NCI-H187 treated with DMSO at 0.1 percent for 48 hours (cell line): ENCODE measurements at regions not wholly inside any gene's neighbourhood (a gene's known extent, or its start where the extent isn't known, plus 50 kb on each side); places are given as distances from the start of the nearest gene placed in this dataset.

Source experiments
- DNase-seq: peaks from one replicate; lab custom pipeline; 2025; lab: John Stamatoyannopoulos, UW

DNA sequence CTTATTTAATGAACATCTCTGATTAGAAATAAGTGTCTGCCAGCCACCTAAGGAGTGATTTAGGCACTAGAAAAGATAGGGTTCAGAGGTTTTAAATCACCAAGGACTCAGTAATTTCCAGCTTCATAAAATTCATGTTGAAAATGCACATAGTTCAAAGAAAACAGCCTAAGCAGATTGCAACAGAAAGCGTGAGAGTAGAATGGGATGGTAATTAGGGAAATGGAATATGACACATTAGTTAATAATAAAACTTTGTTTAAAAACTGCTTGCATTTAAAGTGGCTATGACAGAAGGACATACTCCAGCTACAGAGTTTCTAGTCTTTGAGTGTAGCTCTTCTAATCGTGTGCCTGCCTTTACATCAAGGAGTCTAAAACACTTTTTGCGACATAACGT lies 490.8 kb downstream of the TLE4 start:
- DNase-seq = no peak

DNA sequence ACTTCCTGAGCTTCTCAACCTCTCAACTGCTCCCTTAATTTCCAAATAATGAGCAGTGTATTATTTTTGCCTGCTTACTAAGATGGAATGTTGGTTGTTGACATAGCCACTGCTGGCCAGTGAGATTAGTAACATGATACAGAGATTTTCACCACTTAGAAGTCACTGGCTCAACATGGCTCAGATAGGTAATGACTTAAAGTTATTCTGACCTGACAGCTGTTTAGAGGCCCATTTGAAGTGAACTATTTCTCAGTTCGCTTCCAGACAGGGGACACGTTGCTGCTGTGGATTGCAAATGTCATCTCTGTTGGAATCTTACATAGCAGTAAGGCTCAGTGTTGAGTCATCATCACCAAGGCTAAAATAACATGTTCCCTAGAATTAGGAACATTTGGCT lies 490.2 kb downstream of the TLE4 start:
- DNase-seq = no peak

DNA sequence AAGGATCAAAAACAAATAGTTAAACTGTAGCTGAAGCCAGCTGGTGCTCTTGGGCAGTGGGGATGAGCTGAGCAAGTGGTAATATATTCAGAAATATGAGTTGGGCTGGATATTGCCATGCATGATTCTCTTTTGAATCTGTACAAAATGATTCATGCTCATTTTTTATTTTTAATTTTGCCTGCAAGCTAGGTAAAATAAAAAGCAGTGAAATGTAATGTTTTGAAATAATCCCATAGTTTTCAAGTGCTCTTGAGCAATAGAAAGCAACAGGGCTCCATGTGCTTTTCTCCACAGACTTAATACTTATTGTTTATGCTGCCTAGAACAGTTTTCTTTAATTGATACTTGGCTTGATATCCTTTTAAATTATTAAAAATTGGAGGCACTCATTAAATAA lies 489.3 kb downstream of the TLE4 start:
- no peak for DNase-seq

DNA sequence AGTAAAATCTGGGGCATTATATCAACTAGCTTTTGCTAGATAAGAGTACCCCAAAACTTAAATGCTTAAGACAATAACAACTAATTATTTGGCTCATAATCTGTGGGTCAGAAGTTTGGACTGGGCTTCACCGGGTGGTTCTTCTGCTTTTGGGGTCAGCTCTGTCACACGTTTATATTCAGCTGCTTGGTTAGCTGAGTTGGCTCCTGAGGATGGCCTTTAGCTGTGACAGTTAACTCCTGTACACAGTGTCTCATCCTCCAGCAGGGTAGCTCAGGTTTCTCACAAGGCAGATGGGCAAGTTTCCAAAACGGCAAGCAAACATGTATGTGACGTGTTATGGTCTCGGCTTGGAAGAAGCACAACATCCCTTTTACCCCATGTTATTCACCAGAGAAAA lies 488.2 kb downstream of the TLE4 start:
- no peak for DNase-seq

DNA sequence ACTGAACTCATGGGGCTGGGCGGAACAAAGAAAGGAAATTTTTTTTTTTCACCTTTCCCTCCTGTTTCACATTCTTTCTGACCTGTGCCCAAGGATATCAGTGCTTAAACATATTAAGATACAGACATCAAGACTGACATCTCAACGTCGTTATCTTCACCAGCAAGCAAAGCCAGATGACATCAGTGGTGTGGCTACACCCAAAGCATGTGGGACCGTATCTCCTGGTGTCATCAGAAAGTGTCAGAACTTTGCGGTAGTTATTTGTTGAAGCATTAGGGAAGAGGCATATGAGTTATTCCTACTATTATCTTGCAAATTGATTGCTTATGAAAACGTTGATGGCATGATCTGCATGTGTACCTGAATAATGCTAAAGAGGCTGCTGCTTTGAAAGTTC lies 487.4 kb downstream of the TLE4 start:
- no peak for DNase-seq

DNA sequence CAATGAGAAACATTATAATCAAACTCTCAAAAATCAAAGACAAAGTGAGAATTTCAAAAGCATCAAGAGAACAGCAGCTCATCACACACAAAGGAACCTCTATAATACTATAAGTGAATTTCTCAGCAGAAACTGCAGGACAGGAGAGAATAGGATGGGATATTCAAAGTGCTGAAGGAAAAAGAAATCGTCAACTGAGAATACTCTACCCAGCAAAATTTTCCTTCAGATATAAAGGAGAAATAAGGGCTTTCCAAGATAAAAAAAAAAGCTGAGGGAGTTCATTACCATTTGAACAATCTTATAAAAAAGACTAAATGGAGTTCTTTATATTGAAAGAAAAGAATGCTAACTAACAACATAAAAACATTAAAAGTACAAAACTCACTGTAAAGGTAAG lies 481.1 kb downstream of the TLE4 start:
- DNase-seq = no peak

DNA sequence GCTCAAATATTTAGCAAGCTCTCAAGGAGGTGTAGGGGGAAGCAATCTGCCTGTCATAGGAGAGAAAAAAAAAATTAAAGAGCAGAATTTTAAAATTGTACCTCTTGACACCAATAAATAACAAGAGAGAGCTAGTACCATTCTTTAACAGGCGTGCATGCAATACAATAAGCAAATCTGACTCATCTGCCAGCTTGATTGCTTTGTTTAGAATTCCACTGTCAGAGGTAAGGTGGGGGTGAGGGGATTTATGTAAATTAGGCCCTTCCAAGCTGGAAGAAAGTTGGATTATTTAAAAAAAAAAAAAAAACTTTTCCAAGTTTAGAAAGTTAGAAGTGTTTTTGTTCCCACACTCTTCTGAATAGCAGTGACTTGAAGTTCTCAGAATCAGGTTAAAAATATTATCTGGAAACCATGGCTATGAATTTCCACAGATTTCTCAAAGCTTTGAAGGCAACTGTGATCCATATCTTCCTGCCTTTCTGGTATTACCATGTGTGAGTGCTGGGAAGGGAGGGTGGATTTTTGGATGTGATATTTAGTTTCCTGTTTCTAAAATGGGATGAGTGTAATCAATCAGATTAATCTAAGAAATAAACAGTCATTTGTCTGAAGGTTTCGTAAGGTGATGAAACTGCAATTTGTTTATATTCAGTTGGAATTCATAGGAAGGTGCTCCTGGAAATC lies 477.5 kb downstream of the TLE4 start:
- no peak for DNase-seq

DNA sequence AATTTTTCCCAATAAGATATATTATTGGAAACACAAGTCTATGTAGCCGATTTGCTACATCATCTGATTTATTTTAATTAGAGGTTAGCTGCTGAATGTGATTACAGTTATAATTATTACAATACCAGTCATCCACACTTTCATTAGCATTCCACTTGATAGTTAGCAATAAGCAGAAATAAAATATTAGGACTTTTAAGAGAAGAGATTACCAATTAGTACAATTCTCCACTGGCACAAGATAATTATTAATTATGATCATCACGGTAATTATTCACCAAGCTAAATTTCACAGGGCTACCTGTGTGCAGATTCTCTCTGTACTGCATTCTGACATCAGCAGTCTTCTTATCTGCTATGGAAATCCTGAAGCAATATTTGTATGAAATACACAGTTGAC lies 474.7 kb downstream of the TLE4 start:
- DNase-seq = no peak

DNA sequence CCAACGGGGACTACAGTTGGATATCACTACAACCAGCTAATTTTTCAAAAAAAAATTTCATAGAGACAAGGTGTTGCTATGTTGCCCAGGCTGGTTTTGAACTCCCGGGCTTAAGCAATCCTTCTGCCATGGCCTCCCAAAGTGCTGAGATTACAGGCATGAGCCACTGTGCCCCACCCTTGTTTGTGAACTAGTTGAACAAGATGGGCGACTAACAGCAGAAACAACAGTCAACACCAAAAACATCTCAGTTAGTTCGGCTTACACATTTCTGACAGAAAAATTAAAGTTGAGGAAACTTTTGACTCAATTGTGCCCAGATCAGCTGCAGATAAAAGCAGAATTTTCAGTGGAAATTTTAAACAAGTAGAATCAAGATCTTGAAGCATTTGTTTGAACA lies 470.1 kb downstream of the TLE4 start:
- DNase-seq = no peak

DNA sequence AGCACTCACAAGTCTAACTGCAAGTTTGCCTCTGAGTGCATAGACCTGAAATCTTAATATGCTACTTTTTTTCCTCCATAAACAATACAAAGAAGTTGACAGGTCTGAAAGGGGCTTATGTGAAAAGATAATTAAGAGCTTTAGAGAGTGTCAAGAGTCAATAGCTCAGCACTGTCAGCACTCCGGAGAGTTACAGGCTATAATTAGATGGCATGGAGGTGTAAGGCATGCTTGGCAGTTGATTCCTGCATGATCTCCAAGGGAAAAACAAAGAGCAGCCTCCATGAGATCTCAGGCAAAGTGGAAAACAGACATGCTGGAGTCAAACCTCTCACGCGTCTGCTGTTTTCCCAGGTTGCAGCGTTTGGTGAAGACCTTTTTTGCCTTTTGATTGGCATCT lies 468.7 kb downstream of the TLE4 start:
- DNase-seq = no peak

DNA sequence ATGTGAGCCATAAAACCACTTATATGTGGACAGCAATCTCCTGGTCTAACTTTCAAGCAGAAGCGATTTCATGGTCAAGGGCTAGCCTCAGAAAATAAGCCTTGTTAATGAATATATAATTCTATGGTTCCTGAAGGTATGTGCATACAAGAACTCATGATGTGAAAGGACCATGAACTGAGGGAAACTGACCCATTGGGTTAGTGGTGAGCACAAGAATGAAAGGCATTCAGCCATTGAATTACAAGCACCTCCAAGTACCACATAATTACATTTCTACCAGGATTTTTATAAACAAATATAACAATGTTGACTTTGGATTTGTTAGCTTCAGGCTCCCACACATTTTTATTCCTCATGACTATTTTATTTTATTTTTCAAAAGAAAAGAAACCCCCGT lies 459.0 kb downstream of the TLE4 start:
- DNase-seq = no peak

DNA sequence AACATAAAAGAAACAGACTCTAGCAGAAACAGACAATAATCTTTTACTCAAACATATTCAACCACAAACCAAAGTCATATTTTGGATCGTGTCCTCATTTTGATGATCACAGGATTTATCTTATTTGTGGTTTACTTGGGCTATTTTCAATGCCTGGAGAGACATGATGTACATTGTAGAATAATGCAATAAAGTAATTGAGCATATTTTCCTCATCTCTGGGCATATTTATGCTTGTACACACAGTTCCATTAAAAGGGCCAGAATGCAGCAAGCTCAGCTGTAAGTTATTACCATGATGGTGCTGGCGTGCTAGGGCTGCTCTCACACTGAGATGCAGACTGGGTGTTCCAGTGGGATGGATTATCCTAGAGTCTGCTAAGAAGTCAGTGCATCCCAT lies 456.7 kb downstream of the TLE4 start:
- no peak for DNase-seq

DNA sequence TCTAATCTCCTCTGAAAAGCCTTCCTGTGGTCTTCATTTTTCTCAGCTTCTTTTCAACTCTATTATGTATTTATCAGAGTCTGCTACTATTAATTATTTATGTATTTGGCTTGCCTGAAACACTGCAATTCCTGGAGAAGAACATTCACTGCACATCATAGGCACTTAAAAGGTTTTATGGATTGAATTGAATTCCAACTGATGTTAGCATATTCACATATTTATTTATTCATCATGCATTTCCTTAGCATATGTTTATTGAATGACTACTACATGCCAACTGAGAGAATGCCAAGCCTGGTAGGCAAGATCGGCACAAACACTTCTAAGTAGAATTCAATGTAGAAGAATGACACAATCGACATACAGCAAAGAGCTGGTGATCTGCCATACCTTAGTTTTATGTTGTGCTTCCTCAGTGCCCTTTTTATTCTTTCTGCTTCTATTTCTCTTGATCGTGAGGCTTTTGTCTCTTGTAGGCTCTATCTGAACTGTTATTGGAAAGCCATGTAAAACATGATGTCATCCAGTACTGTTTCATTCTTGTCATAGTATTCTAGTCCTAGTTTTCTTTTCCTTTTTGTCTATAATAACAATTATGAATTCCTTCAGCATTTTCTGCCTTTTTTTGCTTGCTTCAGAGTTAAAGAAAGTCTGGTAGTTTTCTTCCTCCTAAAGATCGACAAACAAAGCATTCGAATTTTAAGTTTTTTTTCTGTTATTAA lies 454.2 kb downstream of the TLE4 start:
- no peak for DNase-seq

DNA sequence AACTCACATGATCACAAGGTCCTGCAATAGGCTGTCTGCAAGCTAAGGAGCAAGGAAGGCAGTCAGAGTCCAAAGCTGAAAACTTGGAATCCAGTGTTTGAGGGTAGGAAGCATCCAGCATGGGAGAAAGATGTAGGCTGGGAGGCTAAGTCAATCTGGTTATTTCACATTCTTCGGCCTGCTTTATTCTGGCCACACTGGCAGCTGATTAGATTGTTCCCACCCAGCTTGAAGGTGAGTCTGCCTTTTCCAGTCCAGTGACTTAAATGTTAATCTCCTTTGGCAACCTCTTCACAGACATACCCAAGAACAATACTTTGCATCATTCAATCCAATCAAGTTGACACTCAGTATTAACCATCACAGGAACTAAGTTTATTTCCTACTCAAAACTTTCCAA lies 453.4 kb downstream of the TLE4 start:
- DNase-seq = no peak

DNA sequence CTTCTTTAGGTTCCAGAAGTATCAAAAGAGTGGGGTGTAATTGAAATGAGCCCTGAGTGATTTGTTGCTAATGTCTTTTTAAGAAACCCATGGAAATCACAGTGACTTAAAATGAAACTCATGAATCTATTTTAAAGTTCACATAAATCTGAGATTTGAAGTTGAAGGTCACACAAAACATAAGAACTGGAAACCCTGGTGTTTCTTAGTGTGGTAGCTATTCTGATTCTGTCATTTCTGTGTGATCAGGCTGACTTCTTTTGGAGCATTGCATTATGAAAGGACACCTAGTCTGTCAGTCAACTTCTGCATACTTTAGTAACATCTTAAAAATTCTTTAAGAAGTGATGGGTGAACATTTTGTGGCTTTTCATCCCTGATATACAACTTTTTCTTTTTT lies 448.8 kb downstream of the TLE4 start:
- no peak for DNase-seq

DNA sequence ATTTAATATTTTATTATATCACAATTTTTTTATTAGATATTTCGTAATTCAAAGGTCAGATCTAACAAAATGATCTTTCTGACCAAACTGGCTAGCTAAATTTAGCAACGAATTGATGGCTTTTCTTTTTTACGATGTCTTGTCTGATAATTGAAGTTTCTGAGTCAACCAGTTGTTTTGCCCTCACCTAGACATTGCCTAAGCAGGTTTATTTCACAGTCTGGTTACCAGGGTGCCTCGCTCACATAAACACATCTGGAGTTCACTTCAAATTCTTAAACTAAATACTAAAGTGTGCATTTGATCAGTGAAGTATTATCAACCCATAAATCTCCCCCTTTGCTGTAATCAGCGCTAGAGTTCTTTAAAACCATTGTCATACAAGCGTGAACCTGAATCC lies 448.3 kb downstream of the TLE4 start:
- DNase-seq = no peak

DNA sequence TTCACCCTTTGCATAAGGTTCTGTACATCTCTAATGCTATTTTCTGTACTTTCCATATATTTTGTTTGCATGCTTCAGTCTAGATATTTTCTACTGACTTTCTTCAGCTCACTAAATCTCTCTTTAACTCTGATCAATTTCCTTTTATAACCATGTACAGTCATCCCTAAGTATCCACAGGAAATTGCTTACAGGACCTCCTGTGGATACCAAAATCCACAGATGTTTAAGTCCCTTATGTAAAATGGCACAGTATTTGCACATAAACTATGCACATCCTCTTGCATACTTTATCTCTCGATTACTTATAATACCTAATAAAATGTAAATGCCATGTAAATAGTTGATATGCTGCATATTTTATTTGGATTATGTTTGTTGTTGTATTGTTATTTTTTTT lies 442.1 kb downstream of the TLE4 start:
- no peak for DNase-seq

DNA sequence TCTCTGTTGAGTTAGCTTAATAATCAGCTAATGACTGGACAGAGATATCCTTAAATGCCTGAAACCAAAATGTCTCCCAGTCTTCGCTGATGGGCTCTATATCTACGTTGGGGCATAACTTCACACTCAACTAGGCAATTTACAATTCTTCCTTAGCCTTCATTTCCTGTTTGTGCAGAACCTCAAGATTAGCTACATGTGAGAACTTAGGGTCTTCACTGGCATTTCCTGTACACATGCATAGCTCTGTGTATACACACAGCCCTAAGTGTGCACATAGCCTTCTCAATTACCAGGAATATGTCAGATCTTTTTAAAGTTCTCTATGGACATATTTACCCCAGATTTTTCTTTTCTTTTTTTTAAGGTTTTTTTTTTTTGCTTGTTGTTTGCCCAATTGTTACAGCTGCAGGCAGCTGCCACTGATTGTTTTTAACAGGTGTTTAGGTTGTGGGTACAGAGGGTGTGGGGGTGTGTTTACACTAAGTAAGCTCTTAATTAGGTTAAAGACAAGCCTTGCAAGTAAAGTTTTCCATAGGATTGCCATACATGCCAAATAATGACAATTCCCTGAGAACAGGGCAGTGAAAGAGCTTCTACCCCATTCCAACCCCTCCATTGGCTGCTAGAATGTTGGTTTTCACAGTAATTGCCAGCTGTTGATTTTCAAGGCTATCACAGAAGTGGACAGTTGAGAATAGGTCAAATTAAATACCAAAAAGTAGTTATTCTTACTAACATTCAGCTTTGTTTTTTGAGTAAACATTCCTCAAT lies 441.0 kb downstream of the TLE4 start:
- DNase-seq = no peak

DNA sequence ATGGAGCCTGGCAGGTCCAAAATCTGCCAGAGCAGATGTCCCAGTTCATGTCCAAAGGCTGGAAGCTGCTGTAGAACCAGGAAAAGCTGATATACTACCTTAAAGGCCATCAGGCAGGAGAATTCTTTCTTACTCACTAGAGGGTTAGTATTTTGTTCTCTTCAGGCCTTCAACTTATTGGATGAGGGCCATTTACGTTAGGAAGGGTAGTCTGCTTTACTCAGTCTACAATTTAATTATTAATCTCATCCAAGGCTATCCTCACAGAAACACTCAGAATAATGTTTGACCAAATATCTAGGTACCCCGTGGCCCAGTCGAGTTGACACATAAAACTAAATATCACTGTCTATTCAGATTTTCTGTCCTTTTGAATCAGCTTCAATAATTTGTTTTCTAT lies 437.4 kb downstream of the TLE4 start:
- DNase-seq = no peak

DNA sequence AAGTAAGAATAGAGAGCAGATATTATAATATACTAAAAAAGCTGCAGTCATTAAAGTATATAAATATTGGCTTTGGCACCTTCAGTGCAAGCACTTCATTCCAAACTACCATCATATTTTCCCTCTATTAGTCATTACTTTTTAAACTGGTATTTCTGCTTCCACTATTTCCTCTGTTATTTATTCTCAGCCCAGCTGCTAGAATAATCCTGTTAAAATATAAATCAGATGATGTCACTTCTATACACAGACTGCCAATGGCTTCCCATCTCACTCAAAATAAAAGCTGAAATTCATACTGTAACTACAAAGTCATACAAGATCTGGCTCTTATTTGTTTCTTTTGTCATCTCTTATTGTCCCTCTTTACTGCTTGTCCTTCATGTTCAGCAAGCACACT lies 432.9 kb downstream of the TLE4 start:
- DNase-seq = no peak

DNA sequence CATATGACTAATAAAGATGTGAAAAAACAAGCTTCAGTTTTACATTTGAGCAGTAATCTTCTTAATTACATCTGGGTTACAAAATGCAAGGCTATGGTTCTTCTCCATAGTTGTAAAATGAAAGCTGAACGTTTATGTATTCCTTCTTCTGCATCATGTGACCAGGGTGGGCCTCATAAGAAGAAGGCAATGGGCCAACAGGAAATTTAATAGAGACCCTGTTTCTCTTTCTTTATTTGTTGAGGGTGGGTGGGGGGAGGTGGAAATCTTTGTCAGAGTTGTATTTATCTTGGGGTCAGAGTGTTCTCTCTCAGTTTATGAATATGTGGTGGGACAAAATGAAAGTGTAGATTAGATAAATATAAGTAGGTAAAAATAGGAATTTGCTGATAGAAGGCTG lies 418.8 kb downstream of the TLE4 start:
- DNase-seq = no peak

DNA sequence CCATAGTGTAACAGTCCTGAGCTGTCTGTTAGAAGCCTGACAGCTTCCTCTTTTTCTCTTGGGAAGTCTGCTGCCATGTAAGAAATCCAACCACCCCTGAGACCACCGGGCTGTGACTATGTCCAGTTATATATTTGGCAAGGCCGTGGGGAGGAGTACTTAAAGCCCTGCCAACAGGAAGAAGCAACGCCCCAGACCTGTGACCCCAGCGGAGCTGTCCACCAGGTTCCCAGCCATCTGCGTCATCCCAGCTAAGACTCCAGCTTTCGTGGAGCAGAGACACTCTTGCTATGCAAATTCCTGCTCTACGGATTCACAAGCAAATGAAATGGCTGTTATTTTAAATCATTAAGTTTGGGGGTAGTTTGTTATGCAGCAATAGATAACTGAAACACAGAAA lies 417.3 kb downstream of the TLE4 start:
- DNase-seq = no peak

DNA sequence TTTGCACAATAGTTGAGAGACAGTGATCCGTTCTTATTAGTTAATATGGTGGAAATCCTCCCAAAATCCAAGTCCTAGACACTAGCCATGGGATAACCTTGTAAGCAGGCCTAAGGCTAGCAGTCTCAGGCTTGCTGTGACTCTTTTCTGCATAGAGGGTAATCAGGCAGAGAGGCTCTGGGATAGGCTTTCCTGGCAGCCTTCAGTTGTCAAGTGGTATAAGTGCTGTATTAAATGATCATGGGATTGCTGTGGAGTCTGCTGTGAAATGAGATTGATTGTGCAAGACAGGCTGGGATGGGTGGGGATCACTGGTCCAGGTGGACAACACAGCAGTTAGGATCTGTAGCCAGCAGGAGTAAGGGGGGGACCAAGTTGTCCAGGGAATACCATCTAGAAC lies 416.4 kb downstream of the TLE4 start:
- no peak for DNase-seq
